Spleen (tissue), 11 donors: ENCODE measurements at regions not wholly inside any gene's neighbourhood (a gene's known extent, or its start where the extent isn't known, plus 50 kb on each side); places are given as distances from the start of the nearest gene placed in this dataset.

Experiments
- DNase-seq: peaks from one replicate; pipeline ENCODE4 v3.0.0-alpha.2; 2020
- H3K27ac ChIP-seq, 8 donors: fragments of 200-600 bp; sonication (generic) in 7 of 8; 1 replicate in 4 of 8; 2 replicates in 4 of 8; pipeline versions ENCODE4 v1.5.0 to v1.8.0; 2016 to 2021; ENCODE audit warnings: inconsistent platforms in 4 of 8, mild to moderate bottlenecking in 4 of 8, moderate library complexity in 1 of 8
- H3K27me3 ChIP-seq, 7 donors: fragments of 200-600 bp; sonication (generic) in 6 of 7; replicated peaks in 1 of 7; 1 replicate in 4 of 7; 2 replicates in 3 of 7; pipeline versions ENCODE4 v1.5.0 to v1.8.0; 2016 to 2021; ENCODE audit warnings: inconsistent platforms in 3 of 7, mild to moderate bottlenecking in 1 of 7
- H3K36me3 ChIP-seq, 6 donors: fragments of 200-600 bp; sonication (generic) in 5 of 6; 1 replicate in 4 of 6; 2 replicates in 2 of 6; pipeline versions ENCODE4 v1.5.0 to v1.8.0; 2016 to 2021; ENCODE audit warnings: inconsistent platforms in 2 of 6
- H3K4me1 ChIP-seq, 6 donors: fragments of 200-600 bp; sonication (generic) in 5 of 6; 1 replicate in 3 of 6; 2 replicates in 3 of 6; pipeline versions ENCODE4 v1.5.0 to v1.8.0; 2016 to 2021; ENCODE audit warnings: inconsistent platforms in 3 of 6
- H3K4me3 ChIP-seq, 8 donors: fragments of 200-600 bp; sonication (generic) in 7 of 8; 1 replicate in 4 of 8; 2 replicates in 4 of 8; pipeline versions ENCODE4 v1.5.0 to v1.8.0; 2016 to 2021; ENCODE audit warnings: inconsistent platforms in 4 of 8, mild to moderate bottlenecking in 4 of 8, moderate library complexity in 2 of 8
- H3K9me3 ChIP-seq, 8 donors: fragments of 200-600 bp; sonication (generic) in 7 of 8; 1 replicate in 4 of 8; 2 replicates in 4 of 8; pipeline versions ENCODE4 v1.5.0 to v1.8.0; 2016 to 2021; ENCODE audit warnings: inconsistent platforms in 4 of 8
- POLR2A ChIP-seq, 3 donors: fragments of 450-650 bp; IDR thresholded peaks; one replicate each; pipeline ENCODE4 v1.5.1; 2017; ENCODE audit warnings: antibody characterized with exemption in 3 of 3, mild to moderate bottlenecking in 1 of 3
- POLR2AphosphoS5 ChIP-seq, 3 donors: sonication (generic); formaldehyde crosslinking; IDR thresholded peaks; one replicate each; pipeline ENCODE4 v1.5.1; 2017; ENCODE audit warnings: antibody characterized with exemption in 3 of 3
- WGBS, 5 donors: extraction: QIAGEN DNeasy Blood & Tissue Kit in 3 of 5; methylation state at CpG; one replicate each; pipeline versions ENCODE4 v1.1.5 to v1.1.7; 2013 to 2018; 5-methylcytosine and 5-hydroxymethylcytosine counted together
- intact Hi-C: fragments of 100-400 bp; cut with DNase I; formaldehyde crosslinking; loops from one replicate; pipeline ENCODE4 v1.15.0; 2023; ENCODE audit warnings: low total_unique reads
- TF ChIP-seq, protein P1 (sequence below), 11 experiments: fragments of 200-600 bp in 7 of 11; fragments of 450-650 bp in 4 of 11; sonication (generic) in 4 of 11; IDR thresholded peaks in 8 of 11; conservative IDR thresholded peaks in 3 of 11; 1 replicate in 7 of 11; 2 replicates in 4 of 11; pipeline versions ENCODE4 v1.4.0 to v1.8.0; 2016 to 2021; ENCODE audit warnings: antibody characterized with exemption in 11 of 11, inconsistent platforms in 4 of 11, mild to moderate bottlenecking in 1 of 11
- donor health status: healthy with polysubstance abuse.
- donor health status: DM: no; HTN: no; CAD: no; lungs with moderate emphysema.
- donor health status: DM: no; HTN: no; CAD: no.
- donor health status: Bipolar disorder and iron deficiency.
- donor health status: healthy.
- donor health status: DM: no; HTN: no; CAD: no.
- donor health status: DM: yes; HTN: yes; CAD: no.

DNA sequence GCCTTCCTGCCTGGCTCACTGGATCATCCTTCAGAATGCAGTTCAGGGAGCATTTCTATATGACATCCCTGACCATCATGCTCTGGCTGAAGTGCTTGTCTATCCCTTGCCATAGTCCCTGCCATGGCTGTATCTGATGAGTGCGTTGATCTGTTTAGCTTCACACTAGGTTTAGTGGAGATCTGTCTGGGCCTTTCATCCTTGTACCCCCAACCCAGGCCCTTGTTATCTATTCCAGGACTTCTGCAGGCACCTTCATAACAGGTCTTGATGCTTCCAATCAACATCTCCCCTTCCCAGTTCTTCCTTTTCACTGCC, 102.4 kb downstream of the QRSL1 start:
- Histone ChIP-seq H3K27me3 (no peaks in the 10 kb centered on the region), H3K36me3 (no peaks in the 10 kb centered on the region), H3K4me1 (peaks cover 0 to 10% (median 0%) of the 10 kb centered on the region in 6 donors), H3K4me3 (no peak overlapping the region), H3K27ac (no peak overlapping the region), H3K9me3 (peaks cover 0 to 13% (median 0%) of the 10 kb centered on the region in 8 donors)
- DNase-seq: no peak
- 93 to 100% (median 100%) methylated on average over 1 of the region's 1 CpG for WGBS, 5 donors
- no peak for TF ChIP-seq POLR2AphosphoS5 (IDR thresholded peaks at IDR 0.05)
- TF ChIP-seq, protein P1, sequence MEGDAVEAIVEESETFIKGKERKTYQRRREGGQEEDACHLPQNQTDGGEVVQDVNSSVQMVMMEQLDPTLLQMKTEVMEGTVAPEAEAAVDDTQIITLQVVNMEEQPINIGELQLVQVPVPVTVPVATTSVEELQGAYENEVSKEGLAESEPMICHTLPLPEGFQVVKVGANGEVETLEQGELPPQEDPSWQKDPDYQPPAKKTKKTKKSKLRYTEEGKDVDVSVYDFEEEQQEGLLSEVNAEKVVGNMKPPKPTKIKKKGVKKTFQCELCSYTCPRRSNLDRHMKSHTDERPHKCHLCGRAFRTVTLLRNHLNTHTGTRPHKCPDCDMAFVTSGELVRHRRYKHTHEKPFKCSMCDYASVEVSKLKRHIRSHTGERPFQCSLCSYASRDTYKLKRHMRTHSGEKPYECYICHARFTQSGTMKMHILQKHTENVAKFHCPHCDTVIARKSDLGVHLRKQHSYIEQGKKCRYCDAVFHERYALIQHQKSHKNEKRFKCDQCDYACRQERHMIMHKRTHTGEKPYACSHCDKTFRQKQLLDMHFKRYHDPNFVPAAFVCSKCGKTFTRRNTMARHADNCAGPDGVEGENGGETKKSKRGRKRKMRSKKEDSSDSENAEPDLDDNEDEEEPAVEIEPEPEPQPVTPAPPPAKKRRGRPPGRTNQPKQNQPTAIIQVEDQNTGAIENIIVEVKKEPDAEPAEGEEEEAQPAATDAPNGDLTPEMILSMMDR (IDR thresholded peaks at IDR 0.05 in 8 of 11, conservative IDR thresholded peaks at IDR 0.05 in 3 of 11): no peak
- TF ChIP-seq POLR2A (IDR thresholded peaks at IDR 0.05): no peak
- intact Hi-C loops: no loop called here

- Histone ChIP-seq H3K36me3 (no peaks in the 10 kb centered on the region), H3K27me3 (no peaks in the 10 kb centered on the region), H3K4me1 (peaks cover 0 to 10% (median 0%) of the 10 kb centered on the region in 6 donors), H3K4me3 (no peak overlapping the region), H3K9me3 (peaks cover 0 to 10% (median 0%) of the 10 kb centered on the region in 8 donors), H3K27ac (no peak overlapping the region)
- WGBS, 5 donors: 75 to 88% (median 80%) methylated on average over 6 of the region's 6 CpGs
- TF ChIP-seq, protein P1 (IDR thresholded peaks at IDR 0.05 in 8 of 11, conservative IDR thresholded peaks at IDR 0.05 in 3 of 11): no peak
- TF ChIP-seq POLR2A (IDR thresholded peaks at IDR 0.05) (no peak), POLR2AphosphoS5 (IDR thresholded peaks at IDR 0.05) (no peak)
- no peak for DNase-seq
- intact Hi-C loops: no loop called here
Observed at GRCh38 chr6:106731144-106731842, 101.9 kb downstream of the QRSL1 start.

GRCh38 chr6:106730718-106731117, 101.3 kb downstream of the QRSL1 start:
- DNase-seq: no peak
- Histone ChIP-seq H3K27me3 (no peaks in the 10 kb centered on the region), H3K27ac (no peak overlapping the region), H3K4me1 (peaks cover 0 to 9% (median 0%) of the 10 kb centered on the region in 6 donors), H3K36me3 (no peaks in the 10 kb centered on the region), H3K9me3 (peaks cover 0 to 7% (median 0%) of the 10 kb centered on the region in 8 donors), H3K4me3 (no peak overlapping the region)
- TF ChIP-seq, protein P1 (IDR thresholded peaks at IDR 0.05 in 8 of 11, conservative IDR thresholded peaks at IDR 0.05 in 3 of 11): no peak
- TF ChIP-seq POLR2AphosphoS5 (IDR thresholded peaks at IDR 0.05): no peak
- no peak for TF ChIP-seq POLR2A (IDR thresholded peaks at IDR 0.05)
- intact Hi-C loops: no loop called here
- 65 to 81% (median 79%) methylated on average over 6 of the region's 6 CpGs for WGBS, 5 donors

DNA sequence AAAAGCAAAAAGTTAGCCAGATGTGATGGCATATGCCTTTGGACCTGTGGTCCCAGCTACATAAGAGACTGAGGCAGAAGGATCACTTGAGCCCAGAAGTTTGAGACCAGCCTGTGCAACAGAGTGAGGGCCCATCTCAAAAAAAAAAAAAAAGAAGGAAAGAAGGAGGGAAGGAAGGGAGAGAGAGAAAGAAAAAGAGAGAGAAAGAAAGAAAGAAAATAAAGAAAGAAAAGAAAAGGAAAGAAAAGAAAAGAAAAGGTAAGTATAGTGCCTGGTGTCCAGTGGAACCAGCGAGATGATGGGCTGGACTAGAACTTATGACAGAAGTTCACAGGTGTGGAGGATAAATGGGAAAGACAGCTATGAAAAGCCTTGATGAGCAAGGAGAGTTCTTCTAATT, 100.9 kb downstream of the QRSL1 start:
- no peaks in the 10 kb centered on the region for H3K36me3 ChIP-seq
- H3K27me3 ChIP-seq: no peaks in the 10 kb centered on the region
- H3K4me3 ChIP-seq: no peak overlapping the region
- intact Hi-C loops: no loop called here
- no peak overlapping the region for H3K27ac ChIP-seq
- 84 to 100% (median 95%) methylated on average over 1 of the region's 1 CpG for WGBS, 5 donors
- TF ChIP-seq POLR2A (IDR thresholded peaks at IDR 0.05): no peak
- TF ChIP-seq, protein P1 (IDR thresholded peaks at IDR 0.05 in 8 of 11, conservative IDR thresholded peaks at IDR 0.05 in 3 of 11): no peak
- no peak for TF ChIP-seq POLR2AphosphoS5 (IDR thresholded peaks at IDR 0.05)
- H3K4me1 ChIP-seq: peaks cover 0 to 5% (median 0%) of the 10 kb centered on the region in 6 donors
- H3K9me3 ChIP-seq: peaks cover 0 to 2% (median 0%) of the 10 kb centered on the region in 8 donors
- DNase-seq: no peak
